ENCODE measurements at regions not wholly inside any gene's neighbourhood (a gene's known extent, or its start where the extent isn't known, plus 50 kb on each side); places are given as distances from the start of the nearest gene placed in this dataset.

DNA sequence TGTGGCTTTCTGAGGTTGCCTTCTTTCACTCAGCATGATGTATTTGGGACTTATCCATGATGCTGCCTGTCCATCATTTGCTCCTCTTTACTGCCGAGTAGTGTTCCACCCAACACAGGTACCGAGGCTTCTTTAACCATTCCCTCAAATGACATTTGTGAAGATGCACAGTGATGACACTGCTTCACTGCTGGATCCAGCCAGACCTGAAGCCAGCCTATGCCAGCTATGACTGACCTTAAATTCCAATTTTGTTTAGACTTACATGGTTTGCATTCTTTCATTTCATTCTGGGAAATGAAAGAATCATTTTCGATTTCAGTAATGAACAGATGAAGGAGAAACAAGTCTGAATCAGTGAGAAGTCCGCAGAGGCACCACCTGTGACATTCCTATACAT lies 271.0 kb downstream of the AACS start:
- no peak overlapping the region for H3K4me3 Mint-ChIP-seq (ENCODE audit: low read depth)
- no peaks in the 10 kb centered on the region for H3K4me1 Mint-ChIP-seq (ENCODE audit: low read depth)
- H3K27ac Mint-ChIP-seq: no peak overlapping the region
- DNase-seq (ENCODE audit: low spot score, unreplicated experiment): no peak
- H3K9me3 Mint-ChIP-seq (ENCODE audit: low read depth): no peaks in the 10 kb centered on the region
- H3K27me3 Mint-ChIP-seq: peaks cover 29% of the 10 kb centered on the region
- H3K36me3 Mint-ChIP-seq (ENCODE audit: insufficient read depth): no peaks in the 10 kb centered on the region
- TF ChIP-seq, protein P1, sequence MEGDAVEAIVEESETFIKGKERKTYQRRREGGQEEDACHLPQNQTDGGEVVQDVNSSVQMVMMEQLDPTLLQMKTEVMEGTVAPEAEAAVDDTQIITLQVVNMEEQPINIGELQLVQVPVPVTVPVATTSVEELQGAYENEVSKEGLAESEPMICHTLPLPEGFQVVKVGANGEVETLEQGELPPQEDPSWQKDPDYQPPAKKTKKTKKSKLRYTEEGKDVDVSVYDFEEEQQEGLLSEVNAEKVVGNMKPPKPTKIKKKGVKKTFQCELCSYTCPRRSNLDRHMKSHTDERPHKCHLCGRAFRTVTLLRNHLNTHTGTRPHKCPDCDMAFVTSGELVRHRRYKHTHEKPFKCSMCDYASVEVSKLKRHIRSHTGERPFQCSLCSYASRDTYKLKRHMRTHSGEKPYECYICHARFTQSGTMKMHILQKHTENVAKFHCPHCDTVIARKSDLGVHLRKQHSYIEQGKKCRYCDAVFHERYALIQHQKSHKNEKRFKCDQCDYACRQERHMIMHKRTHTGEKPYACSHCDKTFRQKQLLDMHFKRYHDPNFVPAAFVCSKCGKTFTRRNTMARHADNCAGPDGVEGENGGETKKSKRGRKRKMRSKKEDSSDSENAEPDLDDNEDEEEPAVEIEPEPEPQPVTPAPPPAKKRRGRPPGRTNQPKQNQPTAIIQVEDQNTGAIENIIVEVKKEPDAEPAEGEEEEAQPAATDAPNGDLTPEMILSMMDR (IDR thresholded peaks at IDR 0.05; ENCODE audit: unreplicated experiment): no peak

DNA sequence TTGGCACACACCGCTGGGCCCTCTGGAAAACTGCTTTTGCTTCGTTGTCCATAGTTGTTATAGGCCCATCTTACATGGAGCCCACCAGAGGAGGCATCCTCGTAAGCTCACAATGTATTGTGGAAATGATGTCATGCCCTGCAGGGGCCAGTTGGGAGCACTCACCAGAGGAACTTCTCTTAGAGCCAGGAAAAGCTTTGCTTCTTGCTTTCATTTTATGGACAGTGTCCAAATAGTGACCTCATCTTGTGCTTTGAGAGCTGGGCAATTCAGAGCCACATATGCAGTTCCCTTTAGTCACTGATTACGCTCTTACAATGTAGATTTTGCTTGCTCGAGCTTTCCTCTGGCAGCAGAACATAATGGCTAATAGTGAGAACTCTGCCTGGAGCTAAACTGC lies 275.6 kb downstream of the AACS start:
- TF ChIP-seq, protein P1 (IDR thresholded peaks at IDR 0.05; ENCODE audit: unreplicated experiment): no peak
- Mint-ChIP-seq H3K9me3 (ENCODE audit: low read depth) (no peaks in the 10 kb centered on the region), H3K4me3 (ENCODE audit: low read depth) (no peak overlapping the region), H3K4me1 (ENCODE audit: low read depth) (no peaks in the 10 kb centered on the region), H3K27me3 (peaks cover 26% of the 10 kb centered on the region), H3K36me3 (ENCODE audit: insufficient read depth) (no peaks in the 10 kb centered on the region), H3K27ac (no peak overlapping the region)
- DNase-seq (ENCODE audit: low spot score, unreplicated experiment): no peak

DNA sequence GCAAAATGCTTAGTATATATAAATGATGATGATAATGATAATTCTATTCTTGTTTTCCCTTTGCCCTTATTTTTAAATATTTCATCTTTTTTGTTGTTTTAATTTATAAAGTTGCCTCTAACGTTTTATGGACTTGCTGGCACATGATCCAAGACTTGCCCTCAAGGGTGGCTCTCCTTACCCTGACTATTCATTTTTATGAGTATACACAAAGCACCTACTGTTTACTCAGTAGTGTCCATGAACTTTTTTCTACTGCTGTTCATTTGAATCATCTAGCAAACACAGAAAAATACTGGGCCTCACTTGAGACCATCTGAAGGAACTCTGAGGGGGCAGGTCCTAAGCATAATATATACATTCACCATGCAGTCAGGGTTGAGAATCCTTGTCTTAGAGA lies 276.2 kb downstream of the AACS start:
- no peak for DNase-seq (ENCODE audit: low spot score, unreplicated experiment)
- Mint-ChIP-seq H3K4me3 (ENCODE audit: low read depth) (no peak overlapping the region), H3K9me3 (ENCODE audit: low read depth) (no peaks in the 10 kb centered on the region), H3K36me3 (ENCODE audit: insufficient read depth) (no peaks in the 10 kb centered on the region), H3K27me3 (peaks cover 22% of the 10 kb centered on the region), H3K4me1 (ENCODE audit: low read depth) (no peaks in the 10 kb centered on the region), H3K27ac (no peak overlapping the region)
- TF ChIP-seq, protein P1 (IDR thresholded peaks at IDR 0.05; ENCODE audit: unreplicated experiment): no peak

DNA sequence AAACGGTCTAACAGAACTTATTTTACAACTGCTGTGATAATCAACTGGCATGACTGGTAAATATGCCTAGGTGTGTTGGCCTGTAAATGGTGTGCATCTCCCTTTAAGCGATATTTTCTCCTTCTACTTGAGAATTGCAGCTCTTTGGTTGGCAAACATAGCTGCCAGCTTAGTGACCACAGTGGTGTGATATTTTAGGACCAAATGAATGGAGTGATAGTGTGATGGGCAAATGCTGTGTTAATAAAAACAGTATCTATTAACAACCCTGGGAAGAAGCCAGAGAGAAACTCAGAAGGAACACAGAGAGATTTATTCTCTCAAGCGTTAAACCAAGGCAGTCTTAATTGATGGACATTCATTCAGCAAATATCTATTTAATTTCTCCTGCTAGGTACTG lies 278.4 kb downstream of the AACS start:
- H3K27me3 Mint-ChIP-seq: peaks cover 18% of the 10 kb centered on the region
- H3K9me3 Mint-ChIP-seq (ENCODE audit: low read depth): no peaks in the 10 kb centered on the region
- no peaks in the 10 kb centered on the region for H3K36me3 Mint-ChIP-seq (ENCODE audit: insufficient read depth)
- TF ChIP-seq, protein P1 (IDR thresholded peaks at IDR 0.05; ENCODE audit: unreplicated experiment): no peak
- no peak for DNase-seq (ENCODE audit: low spot score, unreplicated experiment)
- H3K4me3 Mint-ChIP-seq (ENCODE audit: low read depth): no peak overlapping the region
- H3K27ac Mint-ChIP-seq: no peak overlapping the region
- H3K4me1 Mint-ChIP-seq (ENCODE audit: low read depth): no peaks in the 10 kb centered on the region

DNA sequence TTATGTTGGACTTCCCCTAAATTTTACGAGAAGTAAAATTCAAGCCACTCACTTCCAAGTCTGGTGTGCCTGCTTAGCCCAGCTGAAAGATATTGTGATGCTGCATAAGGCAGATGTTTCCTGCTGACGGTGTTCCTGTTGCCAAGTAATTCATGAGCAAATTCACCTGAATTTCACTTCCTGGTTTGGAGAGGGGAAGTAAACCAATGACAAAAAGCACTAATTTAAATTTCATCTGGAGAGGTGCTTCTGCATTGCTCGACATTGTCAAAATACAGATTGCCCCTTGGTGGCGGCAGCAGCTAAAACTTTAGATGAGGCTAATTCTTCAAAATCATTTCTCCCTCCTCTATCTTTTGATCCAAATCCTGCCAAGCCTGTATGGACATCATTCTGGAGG lies 281.1 kb downstream of the AACS start:
- DNase-seq (ENCODE audit: low spot score, unreplicated experiment): no peak
- Mint-ChIP-seq H3K4me1 (ENCODE audit: low read depth) (no peaks in the 10 kb centered on the region), H3K9me3 (ENCODE audit: low read depth) (no peaks in the 10 kb centered on the region), H3K27me3 (peaks cover 17% of the 10 kb centered on the region), H3K4me3 (ENCODE audit: low read depth) (no peak overlapping the region), H3K36me3 (ENCODE audit: insufficient read depth) (no peaks in the 10 kb centered on the region), H3K27ac (no peak overlapping the region)
- TF ChIP-seq, protein P1 (IDR thresholded peaks at IDR 0.05; ENCODE audit: unreplicated experiment): no peak

All from progenitor cell of endocrine pancreas (in vitro differentiated cells).